A172 (cell line): ENCODE measurements at regions not wholly inside any gene's neighbourhood (a gene's known extent, or its start where the extent isn't known, plus 50 kb on each side); places are given as distances from the start of the nearest gene placed in this dataset.
A peak's percentile ranks its signal among the peaks of the same experiment; 100 is the strongest.
"Not testable (repeated sequence)": the region's sequence is repeated elsewhere in the genome, so short reads cannot be mapped to it uniquely, and the experiment has no call there.

ENCODE experiments used
- DNase-seq: peaks from one replicate; pipeline ENCODE4 v3.0.0-alpha.2; 2015; ENCODE audit warnings: low spot score

DNA sequence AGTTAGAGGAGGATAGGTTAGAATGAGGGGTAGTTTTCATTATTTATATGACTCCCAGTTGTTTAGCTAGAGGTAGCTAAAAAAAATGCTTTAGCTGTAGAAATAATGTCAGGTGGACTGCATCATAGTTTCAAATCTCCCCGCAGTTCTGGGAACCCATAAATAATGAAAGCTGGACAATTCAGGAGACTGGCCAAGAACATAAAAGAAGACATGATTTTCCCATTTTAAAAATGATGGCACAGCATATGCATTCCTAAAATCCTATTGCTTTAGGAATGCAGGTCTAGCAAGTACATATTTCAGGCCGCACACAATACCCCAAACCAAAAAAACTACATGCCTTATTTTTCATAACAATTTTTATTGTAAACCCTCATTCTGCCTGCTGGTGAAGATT lies 143.3 kb downstream of the CTH start:
- no peak for DNase-seq

DNA sequence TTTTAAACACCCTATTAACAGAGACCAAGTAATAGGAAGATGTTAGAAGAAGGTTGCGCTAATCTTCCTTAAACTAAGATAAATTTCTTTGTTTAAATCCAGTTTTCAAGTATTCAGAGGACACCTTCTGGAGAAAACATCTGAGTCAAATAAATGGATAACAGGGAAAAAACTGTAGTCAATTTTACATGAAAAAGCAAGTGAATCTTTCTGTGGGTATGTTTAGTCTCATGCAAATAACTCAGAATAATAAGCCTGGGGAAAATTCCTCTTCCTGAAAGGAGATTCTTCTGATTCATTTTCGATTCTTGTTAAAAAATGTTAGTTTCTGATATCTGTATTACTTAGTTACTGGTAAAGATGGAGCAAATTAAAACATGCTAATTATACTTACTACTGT lies 145.5 kb downstream of the CTH start:
- DNase-seq, result no peak

DNA sequence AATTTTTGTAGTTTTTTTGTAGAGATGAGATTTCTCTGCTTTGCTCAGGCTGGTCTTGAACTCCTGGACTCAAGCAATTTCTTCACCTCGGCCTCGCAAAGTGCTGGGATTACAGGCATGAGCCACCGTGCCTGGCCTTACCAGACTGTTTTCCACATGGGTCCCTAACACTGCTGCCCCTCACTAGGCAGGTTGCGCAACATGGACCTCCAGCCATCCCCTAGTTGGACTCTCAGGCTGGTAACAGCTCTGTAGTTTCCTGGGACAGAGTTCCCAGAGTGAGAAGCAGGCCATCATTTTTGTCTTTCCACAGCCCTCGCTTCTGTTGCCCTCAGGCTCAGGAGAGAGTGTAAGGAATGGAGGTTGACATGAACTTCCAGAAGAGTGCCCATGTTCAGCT lies 156.1 kb downstream of the CTH start:
- no peak for DNase-seq

DNA sequence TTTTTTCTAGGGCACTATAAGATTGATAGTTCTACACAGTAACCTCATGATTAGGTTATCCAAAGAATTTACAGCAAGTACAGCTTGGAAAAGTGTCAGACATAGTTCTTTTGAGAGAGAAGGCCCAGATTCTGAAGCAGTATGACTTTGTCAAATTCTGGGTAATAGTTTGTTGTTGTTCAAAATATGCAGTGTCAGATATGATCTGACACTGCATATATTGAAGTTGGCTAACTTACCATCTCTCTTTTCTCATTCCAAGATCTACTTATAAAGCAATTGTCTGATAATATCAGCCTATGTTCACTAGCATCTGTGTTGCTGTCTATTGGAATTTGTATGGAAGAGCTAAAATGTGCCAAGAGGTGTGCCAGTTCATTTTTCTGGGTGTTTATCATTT lies 160.1 kb downstream of the CTH start:
- no peak for DNase-seq

DNA sequence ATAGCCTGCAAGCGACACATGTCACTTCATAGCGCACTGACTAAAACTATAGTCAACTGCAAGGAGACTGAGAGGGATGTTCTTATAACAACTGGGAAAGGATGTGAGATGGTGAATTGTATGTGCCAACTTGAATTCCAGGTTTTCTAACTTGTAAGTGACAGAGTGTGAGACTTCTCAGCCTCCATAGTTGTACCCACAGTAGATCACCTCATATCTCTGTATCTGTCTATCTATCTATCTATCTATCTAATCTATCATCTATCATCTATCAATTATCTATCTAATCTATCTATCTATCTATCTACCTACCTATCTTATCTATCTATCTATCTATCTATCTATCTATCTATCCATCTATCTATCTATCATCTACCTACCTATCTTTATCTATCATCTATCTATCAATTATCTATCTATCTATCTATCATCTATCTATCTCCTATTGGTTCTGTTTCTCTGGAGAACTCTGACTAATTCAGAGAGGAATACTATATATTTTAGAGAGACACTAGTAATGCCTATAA lies 162.3 kb downstream of the CTH start:
- no peak for DNase-seq

DNA sequence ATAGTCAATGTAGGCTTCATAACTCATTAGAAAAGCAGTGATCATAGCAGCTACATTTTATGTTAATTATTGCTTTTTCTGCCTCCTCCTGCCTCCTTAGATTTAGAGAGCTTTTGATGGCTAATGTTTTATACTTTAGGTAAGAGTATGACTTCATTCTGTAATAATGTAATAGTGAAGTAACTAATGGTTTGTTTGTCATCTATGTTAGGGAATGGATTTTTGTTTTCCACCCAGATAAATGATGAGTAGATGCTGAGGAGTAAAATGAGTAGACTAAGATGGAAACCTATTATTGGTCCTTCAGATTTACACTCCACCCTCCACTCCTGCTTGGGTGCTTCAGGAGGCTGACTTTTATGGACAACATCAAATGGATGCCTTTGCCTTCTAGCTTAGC lies 170.6 kb downstream of the CTH start:
- DNase-seq, result no peak

DNA sequence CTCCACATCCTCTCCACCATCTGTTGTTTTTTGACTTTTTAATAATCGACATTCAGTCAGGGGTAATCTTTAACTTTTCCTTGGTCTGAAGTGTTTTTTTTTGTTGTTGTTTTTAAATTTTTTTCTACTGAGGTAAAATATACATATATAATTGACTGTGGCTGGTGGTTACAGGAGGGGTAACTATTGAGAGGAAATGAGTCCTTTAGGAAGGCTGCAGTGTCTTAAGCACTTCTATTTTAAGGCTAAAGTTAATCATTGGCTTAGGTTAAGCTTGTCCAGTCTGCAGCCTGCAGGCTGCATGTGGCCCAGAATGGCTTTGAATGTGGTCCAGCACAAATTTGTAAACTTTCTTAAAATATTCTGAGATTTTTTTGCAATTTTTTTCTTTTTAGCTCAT lies 172.5 kb downstream of the CTH start:
- no peak for DNase-seq

DNA sequence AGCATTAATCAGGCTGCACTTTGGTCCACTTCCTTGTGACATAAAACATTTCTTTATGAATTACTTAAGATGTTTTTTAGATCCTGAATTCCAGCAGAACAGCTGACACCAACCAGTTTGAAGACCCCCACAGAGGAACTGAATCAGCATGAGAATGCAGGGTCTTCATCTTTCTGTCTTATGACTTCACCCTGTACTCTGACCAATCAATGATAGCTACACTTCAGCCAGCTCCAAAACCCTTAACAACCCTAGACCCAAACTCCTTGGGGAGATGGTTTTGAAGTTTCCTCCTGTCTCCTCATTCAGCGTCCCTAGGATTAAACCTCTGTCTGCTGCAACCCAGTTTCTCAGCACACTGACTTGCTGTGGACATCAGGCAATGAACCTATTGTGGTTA lies 175.0 kb downstream of the CTH start:
- no peak for DNase-seq

DNA sequence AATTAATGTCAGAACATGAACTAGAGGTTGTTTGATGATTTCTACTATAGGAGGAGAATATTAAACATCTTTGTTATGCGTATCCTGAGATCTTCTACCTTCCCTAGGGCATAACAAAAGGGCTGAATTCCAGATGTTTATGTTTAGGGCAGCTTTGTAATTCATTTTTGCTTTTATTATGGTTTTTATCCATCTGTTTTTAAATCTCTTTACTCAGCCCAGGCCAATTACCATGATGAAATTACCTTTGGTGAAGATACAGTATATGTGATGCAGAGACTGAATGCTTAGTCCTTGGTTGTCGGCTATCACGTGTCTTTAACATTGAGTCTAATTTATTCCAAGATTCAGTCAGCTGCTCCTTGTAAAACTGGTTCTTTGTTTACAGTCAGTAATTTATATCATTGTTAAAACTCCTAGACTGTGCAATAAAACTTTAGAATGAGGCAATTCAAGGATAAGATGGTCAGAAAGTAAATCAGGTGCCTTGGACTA lies 176.9 kb downstream of the CTH start:
- no peak for DNase-seq

DNA sequence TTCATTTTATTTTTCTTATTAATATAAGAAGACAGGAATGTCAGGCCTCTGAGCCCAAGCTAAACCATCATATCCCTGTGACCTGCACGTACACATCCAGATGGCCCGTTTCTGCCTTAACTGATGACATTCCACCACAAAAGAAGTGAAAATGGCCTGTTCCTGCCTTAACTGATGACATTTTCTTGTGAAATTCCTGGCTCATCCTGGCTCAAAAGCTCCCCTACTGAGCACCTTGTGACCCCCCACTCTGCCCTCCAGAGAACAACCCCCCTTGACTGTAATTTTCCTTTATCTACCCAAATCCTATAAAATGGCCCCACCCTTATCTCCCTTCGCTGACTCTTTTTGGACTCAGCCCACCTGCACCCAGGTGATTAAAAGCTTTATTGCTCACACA lies 182.5 kb downstream of the CTH start:
- DNase-seq, result not testable (repeated sequence)

DNA sequence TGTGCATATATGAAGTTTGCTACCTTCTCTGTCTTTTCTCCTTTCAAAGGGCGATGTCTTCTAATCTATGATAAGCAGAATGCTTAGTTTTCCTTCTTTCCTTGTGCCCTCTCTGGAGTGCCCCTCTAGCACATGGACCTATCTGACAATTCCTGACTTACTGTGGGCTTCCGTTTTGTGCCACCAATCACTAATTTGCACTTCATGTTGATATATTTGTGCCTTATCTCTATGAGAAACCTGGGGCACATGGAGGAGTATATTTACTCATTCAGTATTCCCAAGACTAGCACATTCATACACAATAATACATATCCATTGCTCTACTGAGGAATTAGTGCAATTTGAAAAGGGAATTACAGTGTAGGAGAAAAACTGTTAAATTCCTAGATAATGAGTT lies 197.7 kb downstream of the CTH start:
- DNase-seq, result no peak

DNA sequence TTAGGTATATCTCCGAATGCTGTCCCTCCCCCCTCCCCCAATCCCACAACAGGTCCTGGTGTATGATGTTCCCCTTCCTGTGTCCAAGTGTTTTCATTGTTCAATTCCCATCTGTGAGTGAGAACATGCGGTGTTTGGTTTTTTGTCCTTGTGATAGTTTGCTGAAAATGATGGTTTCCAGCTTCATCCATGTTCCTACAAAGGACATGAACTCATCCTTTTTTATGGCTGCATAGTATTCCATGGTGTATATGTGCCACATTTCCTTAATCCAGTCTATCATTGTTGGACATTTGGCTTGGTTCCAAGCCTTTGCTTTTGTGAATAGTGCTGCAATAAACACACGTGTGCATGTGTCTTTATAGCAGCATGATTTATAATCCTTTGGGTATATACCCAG lies 199.1 kb downstream of the CTH start:
- DNase-seq, result not testable (repeated sequence)

DNA sequence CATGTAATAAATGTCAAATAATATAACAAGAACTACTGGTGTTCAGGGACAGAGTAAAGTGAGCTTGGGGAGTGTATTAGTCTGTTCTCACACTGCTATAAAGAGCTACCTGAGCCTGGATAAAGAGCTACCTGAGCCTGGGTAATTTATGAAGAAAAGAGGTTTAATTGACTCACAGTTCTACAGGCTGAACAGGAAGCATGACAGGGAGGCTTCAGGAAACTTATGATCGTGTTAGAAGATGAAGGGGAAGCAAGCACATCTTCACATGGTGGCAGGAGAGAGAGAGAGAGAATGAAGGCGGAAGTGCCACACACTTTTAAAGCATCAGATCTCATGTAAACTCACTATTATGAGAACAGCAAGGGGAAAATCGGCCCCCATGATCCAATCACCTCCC lies 205.9 kb downstream of the CTH start:
- no peak for DNase-seq

DNA sequence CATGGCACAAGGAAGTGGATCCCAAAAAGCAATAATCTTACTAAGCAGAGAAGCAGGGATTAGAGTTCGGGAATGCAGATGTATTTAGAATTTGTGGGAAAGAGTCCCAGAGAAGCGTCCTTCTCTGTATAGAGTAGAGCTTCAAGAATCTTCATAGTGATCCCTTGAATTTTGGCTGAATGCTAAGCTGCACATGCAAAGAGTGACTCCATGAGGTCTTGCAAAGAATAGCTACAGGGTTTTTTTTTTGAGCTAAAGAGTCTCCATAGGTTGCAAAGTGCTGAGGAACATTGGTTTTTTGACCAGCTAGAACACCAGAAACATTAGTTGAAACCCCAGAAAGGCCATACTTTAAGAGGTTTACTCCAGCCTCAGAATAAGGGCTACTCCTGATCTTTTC lies 206.7 kb downstream of the CTH start:
- DNase-seq, result no peak

DNA sequence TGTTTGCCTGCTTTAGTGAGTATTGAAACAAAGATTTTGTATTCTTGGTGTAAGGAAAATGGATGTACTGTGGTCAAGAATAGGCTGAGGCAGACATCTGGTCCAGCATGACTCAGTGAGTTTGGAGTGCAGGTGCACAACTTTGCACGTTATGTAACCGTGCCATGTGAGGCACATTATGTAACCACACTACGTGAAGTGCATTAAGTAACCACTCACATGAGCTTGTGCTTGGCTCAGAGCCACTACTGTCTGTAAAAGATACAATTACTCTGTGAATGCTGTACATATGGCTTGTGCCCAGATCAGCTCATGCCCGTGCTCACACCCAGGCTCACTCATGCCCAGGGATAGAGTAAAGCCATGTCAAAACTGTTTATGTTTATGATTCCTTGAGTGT lies 216.8 kb downstream of the CTH start:
- no peak for DNase-seq

DNA sequence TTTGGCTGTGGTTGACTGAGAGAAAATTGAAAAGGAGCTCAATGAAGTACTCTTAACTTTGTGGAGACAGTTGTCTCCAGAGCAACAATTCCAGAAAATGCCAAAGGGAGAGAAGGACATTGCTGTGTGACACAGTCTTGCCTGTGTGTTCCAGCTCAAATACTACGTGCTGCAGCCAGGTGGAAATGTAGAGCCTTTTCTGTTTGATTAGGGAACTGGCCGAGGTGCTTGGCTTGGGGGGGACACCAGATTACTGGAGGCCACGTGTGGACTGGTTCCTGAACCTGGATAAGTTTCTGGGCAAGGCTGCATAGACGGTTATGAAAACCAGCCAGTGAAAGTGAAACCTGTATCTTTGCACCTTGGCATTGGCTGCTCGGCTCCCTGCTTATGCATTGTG lies 217.9 kb downstream of the CTH start:
- no peak for DNase-seq

DNA sequence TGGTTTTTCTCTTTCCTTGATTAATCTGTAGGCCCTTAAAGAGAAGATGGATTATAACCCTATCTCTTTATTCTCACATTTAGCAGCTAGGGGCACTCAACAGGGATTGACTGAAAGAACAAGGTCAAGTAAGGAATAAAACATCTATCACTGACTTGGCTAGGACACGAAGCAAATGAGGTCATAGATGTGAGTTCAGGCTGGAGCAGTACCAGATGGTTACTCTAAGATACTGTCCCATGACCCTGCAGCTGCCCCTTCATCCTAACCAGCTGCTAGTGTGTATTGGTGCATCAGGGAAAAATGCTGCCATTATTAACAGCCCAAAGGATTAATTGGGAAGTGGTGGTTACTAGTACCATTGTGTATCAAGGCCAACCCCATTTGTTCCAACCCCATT lies 221.9 kb downstream of the CTH start:
- DNase-seq, result no peak

DNA sequence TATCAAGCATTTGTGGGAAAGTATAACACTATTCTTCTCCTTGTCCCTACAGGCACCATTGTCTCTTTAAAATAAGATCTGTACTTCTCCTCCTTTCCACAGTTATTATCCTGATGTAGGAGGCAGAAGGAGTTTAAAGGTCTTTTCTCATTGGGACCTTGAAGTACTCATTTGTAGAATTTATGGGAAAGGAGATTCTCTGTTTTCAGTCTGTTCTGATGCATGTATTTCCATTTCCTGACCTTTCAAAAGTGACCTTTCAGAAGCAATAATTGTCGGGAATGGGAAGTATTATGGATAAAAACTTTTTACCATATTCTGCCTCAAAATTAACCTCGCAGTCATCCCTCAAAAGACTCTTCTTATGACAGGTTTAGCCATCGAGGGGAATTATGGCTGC lies 224.8 kb downstream of the CTH start:
- no peak for DNase-seq

DNA sequence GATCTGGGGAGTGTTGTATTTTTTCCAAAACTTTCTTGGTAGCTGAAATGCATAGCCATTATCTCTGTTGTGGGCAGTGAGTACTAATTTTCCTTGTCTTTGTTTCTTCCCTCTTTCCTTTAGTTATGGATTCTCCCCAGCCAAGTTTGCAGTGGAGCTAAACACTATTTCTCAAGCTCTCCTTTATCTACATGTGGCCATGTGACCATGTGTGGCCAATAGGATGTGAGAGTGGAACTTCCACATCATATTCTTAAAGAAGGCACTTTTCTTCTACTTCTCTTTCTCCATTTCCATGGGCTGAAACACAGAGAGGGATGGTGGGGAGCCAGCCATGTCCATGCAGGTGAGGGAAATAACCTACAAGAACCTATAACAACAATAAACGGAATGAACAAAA lies 230.8 kb downstream of the CTH start:
- DNase-seq, result no peak

DNA sequence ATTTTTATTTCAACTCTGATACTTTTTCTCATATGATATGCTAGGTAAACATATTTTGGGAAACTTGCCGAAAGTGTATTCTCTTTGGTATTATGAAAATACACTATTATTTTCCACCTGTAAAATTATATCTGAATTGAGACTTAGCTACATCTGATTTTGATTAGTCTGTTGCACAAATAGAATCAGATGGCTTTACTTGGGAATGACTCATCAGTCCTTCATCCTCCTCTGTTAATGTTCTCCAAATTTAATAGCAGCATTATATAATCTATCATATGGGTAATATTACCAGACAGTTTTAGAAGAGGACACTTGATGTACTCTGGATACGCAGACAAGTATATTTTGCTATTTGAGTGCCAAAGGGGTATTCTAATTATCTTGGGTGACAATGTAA lies 245.3 kb downstream of the CTH start:
- DNase-seq, result no peak

DNA sequence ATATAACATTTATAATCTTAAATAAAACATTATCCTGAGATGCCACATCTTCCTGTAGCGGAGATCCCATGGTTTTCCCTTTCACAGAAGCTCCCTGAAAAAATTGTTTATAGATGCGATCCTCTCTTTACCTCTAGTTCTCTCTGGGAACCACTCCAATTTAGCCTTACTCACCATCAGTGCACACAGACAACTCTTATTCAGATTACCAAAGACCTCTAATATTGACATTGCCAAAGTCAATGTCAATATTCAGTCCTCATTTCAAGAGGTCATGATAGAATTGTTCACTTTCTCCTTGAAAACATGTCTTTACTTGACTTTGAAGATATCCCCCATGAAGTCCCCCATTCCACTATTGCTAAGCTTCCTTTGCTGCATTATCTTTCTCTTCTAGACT lies 248.8 kb downstream of the CTH start:
- no peak for DNase-seq

DNA sequence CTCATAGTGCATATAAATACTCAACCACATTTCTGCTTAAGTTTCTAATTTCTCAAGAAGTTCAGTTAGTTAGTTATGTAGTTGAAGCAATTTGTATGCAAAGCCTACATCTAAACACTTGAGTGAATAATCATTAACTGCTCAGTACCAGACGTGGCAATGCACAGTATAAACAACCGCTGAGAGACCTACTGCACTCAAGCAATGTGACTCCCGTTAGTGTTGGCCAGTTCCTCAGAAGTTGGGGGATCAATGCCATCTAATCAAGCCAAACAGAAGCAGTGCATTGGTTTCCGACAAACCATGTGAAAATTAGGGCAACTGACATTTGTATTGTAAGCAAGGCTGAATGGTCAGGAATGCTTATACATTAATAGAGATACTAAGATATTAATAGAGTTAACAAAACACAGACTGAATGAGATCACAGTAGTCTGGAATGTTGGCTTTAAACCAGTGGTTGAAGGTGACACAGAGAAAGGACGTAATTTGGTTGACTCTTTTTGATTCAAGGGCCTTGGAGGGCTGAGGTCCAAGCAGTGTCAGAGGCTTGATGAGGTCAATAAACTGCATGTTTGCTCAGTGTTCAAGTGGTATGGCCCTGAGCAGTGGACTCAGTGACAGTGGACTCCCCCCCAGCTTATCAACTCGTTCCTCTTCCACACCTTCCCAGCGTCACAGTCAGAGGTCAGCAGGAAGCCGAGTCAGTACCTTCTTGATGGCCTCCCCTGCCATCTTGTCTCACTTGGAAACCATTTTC lies 255.5 kb downstream of the CTH start:
- DNase-seq, result no peak

DNA sequence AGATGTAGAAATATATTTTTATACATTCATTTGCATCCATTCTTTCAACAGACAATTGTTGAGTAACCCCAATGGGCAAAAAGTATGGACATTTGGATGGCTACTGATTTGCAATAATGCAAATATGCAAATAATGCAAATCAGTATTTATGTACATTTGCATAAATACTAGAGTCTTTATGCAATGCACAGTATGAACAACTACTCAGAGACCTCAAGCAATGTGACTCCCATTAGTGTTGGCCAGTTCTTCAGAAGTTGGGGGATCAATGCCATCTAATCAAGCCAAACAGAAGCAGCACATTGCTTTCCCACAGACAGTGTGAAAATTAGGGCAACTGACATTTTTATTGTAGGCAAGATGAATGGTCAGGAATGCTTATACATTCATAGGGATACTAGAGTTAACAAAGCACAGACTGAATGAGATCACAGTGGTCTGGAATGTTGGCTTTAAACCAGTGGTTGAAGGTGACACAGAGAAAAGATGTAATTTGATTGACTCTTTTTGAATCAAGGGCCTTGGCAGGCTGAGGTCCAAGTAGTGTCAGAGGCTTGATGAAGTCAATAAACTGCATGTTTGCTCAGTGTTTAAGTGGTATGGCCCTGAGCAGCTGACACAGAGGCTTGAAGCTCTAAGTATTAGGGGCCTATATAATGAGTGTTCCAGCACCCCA lies 256.6 kb downstream of the CTH start:
- peak; percentile 5 for DNase-seq
